Body of pancreas (tissue), 4 donors: ENCODE measurements at regions not wholly inside any gene's neighbourhood (a gene's known extent, or its start where the extent isn't known, plus 50 kb on each side); places are given as distances from the start of the nearest gene placed in this dataset.

Experiments used
- CTCF ChIP-seq, 7 experiments: fragments of 450-650 bp in 4 of 7; fragments of 200-600 bp in 3 of 7; sonication (generic) in 3 of 7; IDR thresholded peaks; one replicate each; pipeline ENCODE4 v1.5.1; 2016 to 2019; ENCODE audit warnings: antibody characterized with exemption in 7 of 7
- POLR2A ChIP-seq, 3 donors: fragments of 450-650 bp; IDR thresholded peaks; one replicate each; pipeline ENCODE4 v1.6.1; 2016; ENCODE audit warnings: antibody characterized with exemption in 3 of 3, mild to moderate bottlenecking in 2 of 3

GRCh38 chr7:69269806-69270205 lies 328.5 kb upstream of the AUTS2 start:
- TF ChIP-seq CTCF (IDR thresholded peaks at IDR 0.05) (no peak), POLR2A (IDR thresholded peaks at IDR 0.05) (no peak)
